GM12872 (cell line): ENCODE measurements at regions not wholly inside any gene's neighbourhood (a gene's known extent, or its start where the extent isn't known, plus 50 kb on each side); places are given as distances from the start of the nearest gene placed in this dataset.

Experiments used
- TF ChIP-seq, protein P1 (sequence below): IDR thresholded peaks from 3 replicates; pipeline ENCODE4 v1.5.1; 2011; ENCODE audit warnings: low read depth, mild to moderate bottlenecking, low read length, moderate library complexity; ENCODE audit not compliant: insufficient read depth

DNA sequence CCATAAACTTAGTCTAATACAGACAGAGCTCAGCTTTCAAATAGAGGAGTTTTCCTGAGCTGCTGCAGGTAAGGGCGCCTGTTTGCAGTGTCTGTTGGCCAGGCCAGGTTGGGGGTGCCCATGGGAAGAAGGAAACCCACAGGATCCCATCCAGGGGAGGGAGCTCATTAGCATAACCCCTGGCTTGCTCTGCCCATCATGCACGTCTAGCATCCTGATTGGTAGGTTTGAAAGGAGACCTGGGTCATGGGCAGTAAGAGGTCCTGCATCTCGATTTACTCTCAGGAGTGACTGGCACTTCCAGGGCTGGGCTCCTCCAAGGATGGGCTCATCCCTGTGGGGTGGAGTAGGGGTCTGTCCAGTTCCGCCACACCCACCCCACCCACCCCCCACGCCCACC, 103.7 kb upstream of the CLDN14 start:
- TF ChIP-seq, protein P1, sequence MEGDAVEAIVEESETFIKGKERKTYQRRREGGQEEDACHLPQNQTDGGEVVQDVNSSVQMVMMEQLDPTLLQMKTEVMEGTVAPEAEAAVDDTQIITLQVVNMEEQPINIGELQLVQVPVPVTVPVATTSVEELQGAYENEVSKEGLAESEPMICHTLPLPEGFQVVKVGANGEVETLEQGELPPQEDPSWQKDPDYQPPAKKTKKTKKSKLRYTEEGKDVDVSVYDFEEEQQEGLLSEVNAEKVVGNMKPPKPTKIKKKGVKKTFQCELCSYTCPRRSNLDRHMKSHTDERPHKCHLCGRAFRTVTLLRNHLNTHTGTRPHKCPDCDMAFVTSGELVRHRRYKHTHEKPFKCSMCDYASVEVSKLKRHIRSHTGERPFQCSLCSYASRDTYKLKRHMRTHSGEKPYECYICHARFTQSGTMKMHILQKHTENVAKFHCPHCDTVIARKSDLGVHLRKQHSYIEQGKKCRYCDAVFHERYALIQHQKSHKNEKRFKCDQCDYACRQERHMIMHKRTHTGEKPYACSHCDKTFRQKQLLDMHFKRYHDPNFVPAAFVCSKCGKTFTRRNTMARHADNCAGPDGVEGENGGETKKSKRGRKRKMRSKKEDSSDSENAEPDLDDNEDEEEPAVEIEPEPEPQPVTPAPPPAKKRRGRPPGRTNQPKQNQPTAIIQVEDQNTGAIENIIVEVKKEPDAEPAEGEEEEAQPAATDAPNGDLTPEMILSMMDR: no peak

DNA sequence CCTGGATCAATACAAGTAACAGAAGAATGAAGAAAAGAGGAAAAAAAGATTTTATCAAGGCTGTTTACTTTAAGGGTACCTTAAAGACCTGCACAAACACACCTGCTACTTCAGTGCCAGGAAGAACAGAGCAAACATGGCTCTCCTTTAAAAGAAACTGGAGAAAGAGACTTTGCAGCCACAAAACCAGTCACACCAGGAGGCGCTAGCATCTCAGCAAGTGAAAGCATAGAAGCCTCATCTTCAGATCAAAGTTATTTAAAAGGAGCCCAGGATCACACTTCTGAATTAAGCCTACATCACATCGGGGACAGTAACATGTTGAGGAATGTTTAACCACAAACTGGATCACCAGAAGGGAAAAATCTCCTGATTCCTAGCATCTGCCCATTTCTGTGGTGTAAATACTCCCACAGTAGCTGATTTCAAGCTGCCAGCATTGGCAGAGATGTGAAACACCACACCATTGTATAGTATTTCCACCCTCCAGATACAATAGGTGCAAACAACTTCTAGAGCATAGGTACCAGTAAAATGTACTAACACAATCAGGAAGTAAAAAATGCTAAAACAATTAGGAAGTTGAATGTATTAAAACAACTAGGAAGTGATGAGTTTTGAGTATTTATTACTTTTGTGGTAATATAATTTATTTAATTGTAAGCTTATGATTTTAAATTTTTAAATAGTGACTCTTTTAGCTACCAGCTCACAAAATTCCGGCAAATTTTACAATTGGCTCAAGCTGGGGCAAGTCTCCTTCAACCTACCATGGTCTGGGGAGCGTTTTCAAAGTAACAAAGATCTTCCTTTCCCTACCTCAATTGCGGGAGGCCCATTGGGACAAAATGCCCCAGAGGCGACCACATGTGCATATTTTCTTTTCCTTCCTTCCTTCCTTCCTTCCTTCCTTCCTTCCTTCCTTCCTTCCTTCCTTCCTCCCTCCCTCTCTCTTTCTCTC, 105.3 kb upstream of the CLDN14 start:
- TF ChIP-seq, protein P1: peak; percentile 41; the same call in 2 of the 3 replicates

DNA sequence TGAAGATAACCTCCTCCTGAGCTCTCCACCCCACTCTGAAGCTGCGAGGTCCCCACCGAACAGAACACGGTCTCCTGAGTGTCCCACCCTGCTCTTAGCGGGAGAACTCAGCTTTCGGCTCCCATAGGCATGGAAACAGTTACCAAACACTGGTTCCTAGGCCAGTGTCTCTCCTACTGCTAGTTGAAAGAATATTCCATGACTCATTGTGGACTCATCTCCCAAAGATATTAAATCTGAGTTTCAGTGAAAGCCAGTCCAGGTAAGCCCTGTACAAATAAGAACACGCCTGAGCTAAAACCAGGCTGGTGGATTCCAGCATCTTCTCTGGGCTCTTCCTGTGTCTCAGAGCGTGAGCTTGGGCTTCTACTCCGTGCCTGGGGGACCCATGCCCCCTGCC, 107.5 kb upstream of the CLDN14 start:
- TF ChIP-seq, protein P1: no peak

DNA sequence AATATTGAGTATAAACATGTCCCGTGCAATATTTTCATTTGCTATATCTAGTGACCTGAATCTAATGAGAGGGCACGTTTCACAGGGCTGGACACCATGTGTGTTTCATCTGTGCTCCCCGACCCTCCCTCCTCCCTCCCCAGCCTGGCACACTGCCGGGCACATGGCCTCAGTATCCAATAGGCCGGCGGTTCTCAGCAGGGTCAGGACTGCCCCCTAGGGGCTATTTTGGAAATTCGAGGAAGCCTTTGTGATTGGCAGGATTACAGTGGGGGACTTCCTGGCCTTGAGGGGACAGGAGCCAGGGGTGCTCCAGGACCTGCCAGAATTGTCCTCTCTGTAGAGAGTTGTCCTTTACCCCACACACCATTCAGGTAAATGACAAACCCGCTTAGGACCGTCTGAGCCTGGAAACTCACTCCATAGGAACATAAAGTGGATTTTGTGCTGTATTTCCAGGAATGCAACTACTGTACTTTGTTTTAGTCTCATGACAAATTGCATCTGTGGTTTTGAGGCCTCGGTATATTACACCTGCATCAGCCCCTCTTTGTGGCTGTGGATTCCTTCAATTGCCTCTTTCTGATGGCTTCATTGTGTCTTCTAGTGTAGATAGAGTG, 109.5 kb upstream of the SIM2 start:
- TF ChIP-seq, protein P1: peak; percentile 69

DNA sequence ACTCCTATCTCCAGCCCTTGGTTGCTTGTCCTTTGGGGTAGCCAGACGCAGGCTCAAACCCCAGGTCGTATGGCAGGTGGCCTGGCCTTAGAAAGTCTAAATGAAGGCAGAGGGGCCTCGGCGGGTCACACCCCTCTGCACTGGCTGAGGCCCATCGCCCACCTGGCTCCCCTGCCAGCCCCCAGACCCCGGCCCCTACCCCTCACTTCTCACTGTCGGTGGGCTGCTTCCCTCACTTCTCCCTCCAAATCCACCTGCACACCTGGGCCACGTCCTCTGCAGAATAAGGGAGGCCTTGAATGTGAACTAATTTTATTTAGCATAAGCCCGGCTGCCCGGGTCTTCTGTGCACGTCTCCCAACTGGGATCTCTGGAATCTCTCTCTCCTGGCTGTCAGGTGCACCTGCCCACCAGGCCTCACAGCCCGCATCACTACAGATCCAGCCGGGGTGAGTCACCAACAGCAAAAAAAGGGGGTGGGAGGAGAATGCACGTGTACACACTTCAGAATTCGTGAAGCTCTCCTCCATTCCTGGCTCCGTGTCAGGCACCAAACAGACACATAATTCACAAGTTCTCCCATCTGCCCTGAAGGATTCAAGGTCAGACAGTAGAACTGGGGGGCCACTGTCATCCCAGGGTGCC, 107.5 kb upstream of the SIM2 start:
- TF ChIP-seq, protein P1: no peak

DNA sequence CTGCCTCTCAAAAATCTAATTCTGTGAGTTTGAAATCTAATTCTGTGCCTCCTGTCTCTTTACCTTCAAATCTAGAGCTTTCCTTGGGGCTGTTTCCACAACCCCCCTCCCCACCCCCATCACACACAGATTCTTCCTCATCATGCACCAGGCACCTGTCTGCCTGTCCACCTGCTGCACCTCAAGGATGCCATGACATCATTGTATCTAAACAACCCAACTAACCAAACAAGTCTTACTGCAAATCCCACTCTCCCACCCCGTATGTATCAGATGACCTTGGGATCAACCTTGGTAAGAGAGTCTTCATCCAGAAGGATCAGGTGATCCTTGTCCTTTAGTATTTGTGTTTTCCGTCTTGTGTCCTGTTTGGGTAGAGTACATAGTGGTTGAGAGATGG, 102.7 kb upstream of the SIM2 start:
- TF ChIP-seq, protein P1: no peak

DNA sequence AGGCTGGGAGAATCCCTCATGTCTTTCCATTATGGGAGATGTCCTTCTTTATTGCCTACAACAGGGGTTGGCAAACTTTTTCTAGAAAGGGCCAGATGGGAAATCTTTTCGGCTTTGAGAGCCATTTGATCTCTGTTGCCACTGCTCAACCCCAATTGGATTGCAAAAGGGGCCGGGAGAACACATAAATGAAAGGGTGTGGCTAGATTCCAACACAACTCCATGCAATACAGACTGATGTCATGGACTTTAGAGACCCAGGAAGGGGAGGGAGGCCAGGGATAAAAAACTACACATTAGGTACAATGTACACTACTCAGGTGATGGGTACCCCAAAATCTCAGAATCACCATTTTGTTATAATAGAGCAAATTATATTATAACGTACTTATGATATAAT, 97.6 kb upstream of the SIM2 start:
- TF ChIP-seq, protein P1: no peak
